IMR-90 (cell line): ENCODE measurements at regions not wholly inside any gene's neighbourhood (a gene's known extent, or its start where the extent isn't known, plus 50 kb on each side); places are given as distances from the start of the nearest gene placed in this dataset.

Experiments used
- ATAC-seq: fragments of 200-7000 bp; cut with Tn5 transposase; 2 replicates; pipeline ENCODE4 v1.9.1; 2020; ENCODE audit warnings: low read depth, mild to moderate bottlenecking, moderate library complexity
- BruUV-seq: library from RNA; stranded (reverse); fragments of 400-500 nt; replicated peaks from 2 replicates; lab custom pipeline; 2021; lab: Mats Ljungman, UMichigan
- CTCF ChIA-PET: fragments of 300-600 bp; formaldehyde crosslinking; extraction: SDS; loops from one replicate; lab custom pipeline; 2021; ENCODE audit warnings: antibody characterized with exemption; lab: Yijun Ruan, JAX
- POLR2A ChIA-PET: fragments of 300-600 bp; sonication (Branson Sonifier 250); formaldehyde crosslinking; loops from one replicate; lab custom pipeline; 2022; ENCODE audit warnings: antibody characterized with exemption; ENCODE audit not compliant: unreplicated experiment; lab: Charles Lee
- DNase-seq: peaks from one replicate; pipeline ENCODE4 v3.0.0; 2013
- H2AFZ ChIP-seq: replicated peaks from 2 replicates; pipeline ENCODE3; 2013; ENCODE audit warnings: low read length, mild to moderate bottlenecking; ENCODE audit not compliant: poor library complexity
- H2AK5ac ChIP-seq: 2 replicates; pipeline ENCODE4 v1.6.1; 2013; ENCODE audit warnings: low read depth, low read length, inconsistent platforms
- H2AK9ac ChIP-seq: replicated peaks from 2 replicates; pipeline ENCODE3; 2013; ENCODE audit warnings: mild to moderate bottlenecking, low read depth, low read length, moderate library complexity; ENCODE audit not compliant: poor library complexity
- H2BK120ac ChIP-seq: 2 replicates; pipeline ENCODE4 v1.6.1; 2013; ENCODE audit warnings: low read depth, low read length, inconsistent platforms
- H2BK15ac ChIP-seq: 3 replicates; pipeline ENCODE4 v1.6.1; 2013; ENCODE audit warnings: low read depth, low read length, inconsistent platforms
- H2BK20ac ChIP-seq: 2 replicates; pipeline ENCODE4 v1.6.1; 2013; ENCODE audit warnings: low read depth, mild to moderate bottlenecking, inconsistent platforms, low read length, moderate library complexity
- H2BK5ac ChIP-seq: 2 replicates; pipeline ENCODE4 v1.6.1; 2013; ENCODE audit warnings: mild to moderate bottlenecking, low read depth, low read length, inconsistent platforms; ENCODE audit not compliant: poor library complexity, severe bottlenecking
- H3K14ac ChIP-seq: replicated peaks from 2 replicates; pipeline ENCODE4 v1.6.1; 2013; ENCODE audit warnings: low read depth, low read length, inconsistent platforms
- H3K18ac ChIP-seq: 2 replicates; pipeline ENCODE4 v1.6.1; 2013; ENCODE audit warnings: low read depth, low read length, control low read depth
- H3K23ac ChIP-seq: 2 replicates; pipeline ENCODE4 v1.6.1; 2013; ENCODE audit warnings: low read depth, low read length, inconsistent platforms
- H3K27ac ChIP-seq: 2 replicates; pipeline ENCODE4 v1.5.1; 2013; ENCODE audit warnings: mild to moderate bottlenecking, control low read depth, low read length; ENCODE audit not compliant: insufficient read depth
- H3K27me3 ChIP-seq: 2 replicates; pipeline ENCODE4 v1.6.1; 2013; ENCODE audit warnings: low read length; ENCODE audit not compliant: control insufficient read depth, insufficient read depth
- H3K36me3 ChIP-seq: 2 replicates; pipeline ENCODE4 v1.6.1; 2013; ENCODE audit warnings: low read length, mixed read lengths; ENCODE audit not compliant: control insufficient read depth, insufficient read depth
- H3K4ac ChIP-seq: 2 replicates; pipeline ENCODE4 v1.6.1; 2013; ENCODE audit warnings: low read depth, low read length, inconsistent platforms
- H3K4me1 ChIP-seq: 2 replicates; pipeline ENCODE4 v1.6.1; 2013; ENCODE audit warnings: low read length, mixed read lengths; ENCODE audit not compliant: control insufficient read depth, insufficient read depth
- H3K4me2 ChIP-seq: 2 replicates; pipeline ENCODE4 v1.6.1; 2013; ENCODE audit warnings: low read depth, mild to moderate bottlenecking, control low read depth, low read length, moderate library complexity
- H3K4me3 ChIP-seq: 2 replicates; pipeline ENCODE4 v1.5.1; 2013; ENCODE audit warnings: low read depth, mild to moderate bottlenecking, control low read depth, low read length, moderate library complexity; ENCODE audit not compliant: insufficient read depth
- H3K56ac ChIP-seq: 2 replicates; pipeline ENCODE4 v1.6.1; 2013; ENCODE audit warnings: low read length, inconsistent platforms; ENCODE audit not compliant: insufficient read depth; ENCODE audit errors: extremely low read depth
- H3K79me1 ChIP-seq, 2 experiments: 2 replicates each; pipeline ENCODE4 v1.6.1; 2013; ENCODE audit warnings: low read length in 2 of 2, inconsistent platforms in 1 of 2, low read depth in 1 of 2
- H3K9ac ChIP-seq: 2 replicates; pipeline ENCODE4 v1.6.1; 2013; ENCODE audit warnings: low read depth, low read length, control low read depth
- H3K9me1 ChIP-seq: 2 replicates; pipeline ENCODE4 v1.6.1; 2013; ENCODE audit warnings: low read length, inconsistent platforms; ENCODE audit not compliant: insufficient read depth
- H3K9me3 ChIP-seq: 2 replicates; pipeline ENCODE4 v1.6.1; 2013; ENCODE audit warnings: low read length; ENCODE audit not compliant: control insufficient read depth, insufficient read depth
- H4K20me1 ChIP-seq: 2 replicates; pipeline ENCODE4 v1.6.1; 2013; ENCODE audit warnings: low read length, inconsistent platforms; ENCODE audit not compliant: insufficient read depth
- H4K5ac ChIP-seq: 2 replicates; pipeline ENCODE4 v1.6.1; 2013; ENCODE audit warnings: mild to moderate bottlenecking, low read depth, low read length, control low read depth
- H4K8ac ChIP-seq, 2 experiments: 2 replicates each; pipeline ENCODE4 v1.6.1; 2013; ENCODE audit warnings: low read depth in 2 of 2, low read length in 2 of 2, control low read depth in 1 of 2, inconsistent platforms in 1 of 2
- H4K91ac ChIP-seq: 2 replicates; pipeline ENCODE4 v1.6.1; 2013; ENCODE audit warnings: low read depth, low read length, inconsistent platforms; ENCODE audit not compliant: insufficient read depth
- BHLHE40 ChIP-seq: fragments of 150-350 bp; IDR thresholded peaks from 2 replicates; pipeline ENCODE4 v1.6.1; 2016; ENCODE audit warnings: mild to moderate bottlenecking, low read depth, low read length
- CEBPB ChIP-seq: IDR thresholded peaks from 2 replicates; pipeline ENCODE4 v1.6.1; 2012; ENCODE audit warnings: low read depth, low read length, improper control_type of control experiment
- CHD1 ChIP-seq: IDR thresholded peaks from 2 replicates; pipeline ENCODE4 v1.6.1; 2012; ENCODE audit warnings: low read depth, low read length, improper control_type of control experiment
- CTCF ChIP-seq: conservative IDR thresholded peaks from 2 replicates; pipeline ENCODE4 v1.5.1; 2012; ENCODE audit warnings: mild to moderate bottlenecking, low read depth, low read length, improper control_type of control experiment
- FOS ChIP-seq: fragments of 150-350 bp; IDR thresholded peaks from 2 replicates; pipeline ENCODE4 v1.6.1; 2016; ENCODE audit warnings: low read depth, low read length
- MAFK ChIP-seq: IDR thresholded peaks from 2 replicates; pipeline ENCODE4 v1.6.1; 2012; ENCODE audit warnings: low read depth, low read length, improper control_type of control experiment
- MAZ ChIP-seq: IDR thresholded peaks from 2 replicates; pipeline ENCODE4 v1.6.1; 2012; ENCODE audit warnings: low read depth, mild to moderate bottlenecking, low read length, improper control_type of control experiment, moderate library complexity, borderline replicate concordance
- MXI1 ChIP-seq: IDR thresholded peaks from 2 replicates; pipeline ENCODE4 v1.6.1; 2012; ENCODE audit warnings: low read depth, mild to moderate bottlenecking, low read length, moderate library complexity, borderline replicate concordance
- NFE2L2 ChIP-seq: fragments of 150-350 bp; IDR thresholded peaks from 2 replicates; pipeline ENCODE4 v1.6.1; 2016; ENCODE audit warnings: low read depth, mild to moderate bottlenecking, low read length
- POLR2A ChIP-seq: IDR thresholded peaks from 2 replicates; pipeline ENCODE4 v1.6.1; 2012; ENCODE audit warnings: mild to moderate bottlenecking, low read depth, low read length
- RAD21 ChIP-seq: IDR thresholded peaks from 2 replicates; pipeline ENCODE4 v1.6.1; 2012; ENCODE audit warnings: low read length, improper control_type of control experiment
- RCOR1 ChIP-seq: IDR thresholded peaks from 2 replicates; pipeline ENCODE4 v1.6.1; 2012; ENCODE audit warnings: mild to moderate bottlenecking, low read length, improper control_type of control experiment; ENCODE audit not compliant: insufficient replicate concordance
- RFX5 ChIP-seq: IDR thresholded peaks from 2 replicates; pipeline ENCODE4 v1.8.0; 2012; ENCODE audit warnings: low read depth, mild to moderate bottlenecking, low read length, moderate library complexity
- SMC3 ChIP-seq: fragments of 150-350 bp; IDR thresholded peaks from 2 replicates; pipeline ENCODE4 v1.6.1; 2016; ENCODE audit warnings: low read depth, mild to moderate bottlenecking, antibody characterized with exemption, low read length, moderate library complexity
- USF2 ChIP-seq: fragments of 150-350 bp; IDR thresholded peaks from 2 replicates; pipeline ENCODE4 v1.6.1; 2017; ENCODE audit warnings: mild to moderate bottlenecking, antibody characterized with exemption, low read length, low read depth
- WGBS, 2 experiments: methylation state at CpG; one replicate each; pipeline versions ENCODE4 v1.1.5 to v1.1.7; 2013; ENCODE audit warnings: missing lambda C conversion rate in 2 of 2; ENCODE audit not compliant: insufficient read length in 1 of 2; ENCODE audit errors: extremely low coverage in 2 of 2; 5-methylcytosine and 5-hydroxymethylcytosine counted together
- dilution Hi-C: fragments of 300-500 bp; cut with HindIII; formaldehyde crosslinking; loops from one replicate; pipeline ENCODE4 v1.14.3; 2018; ENCODE audit warnings: low sequenced_read_pairs; ENCODE audit not compliant: unreplicated experiment
- in situ Hi-C: fragments of 300-500 bp; cut with MboI; formaldehyde crosslinking; loops from 3 replicates; pipeline ENCODE4 v1.14.3; 2019; ENCODE audit warnings: low sequenced_read_pairs, inconsistent platforms, mixed read lengths
- intact Hi-C: fragments of 100-400 bp; cut with micrococcal nuclease; formaldehyde crosslinking; loops from 2 replicates; pipeline ENCODE4 v1.10.0; 2022
- TF ChIP-seq, protein P1 (sequence below): fragments of 150-350 bp; IDR thresholded peaks from 2 replicates; pipeline ENCODE4 v1.6.1; 2016; ENCODE audit warnings: low read depth, mild to moderate bottlenecking, low read length, moderate library complexity, borderline replicate concordance

GRCh38 chr2:48902521-48902920, 147.0 kb upstream of the LHCGR start:
- intact Hi-C loops: no loop called here
- Histone ChIP-seq H2AK5ac (no peak overlapping the region), H2BK120ac (no peak overlapping the region), H2BK20ac (no peak overlapping the region), H3K79me1 (no peaks in the 10 kb centered on the region), H3K27me3 (no peaks in the 10 kb centered on the region), H3K56ac (no peak overlapping the region), H3K4me1 (peaks cover 2% of the 10 kb centered on the region; the same call in 1 of the 2 replicates), H4K5ac (no peak overlapping the region), H4K20me1 (no peaks in the 10 kb centered on the region), H2AK9ac (no peak overlapping the region), H3K9me3 (no peaks in the 10 kb centered on the region), H3K23ac (no peak overlapping the region), H3K4ac (no peak overlapping the region), H3K14ac (no peak overlapping the region), H3K27ac (no peak overlapping the region), H2BK15ac (no peak overlapping the region), H4K91ac (no peak overlapping the region), H3K9me1 (no peaks in the 10 kb centered on the region), H4K8ac (no peak overlapping the region), H3K4me3 (no peak overlapping the region), H2AFZ (no peak overlapping the region), H3K9ac (no peak overlapping the region), H2BK5ac (no peak overlapping the region), H3K18ac (no peak overlapping the region), H3K36me3 (no peaks in the 10 kb centered on the region), H3K4me2 (no peak overlapping the region)
- BruUV-seq: no TSS peak
- ATAC-seq: no peak
- ChIA-PET CTCF (no interaction called here), POLR2A (no interaction called here)
- WGBS, 2 experiments: no CpG with 5 or more reads among the region's 5 CpGs
- in situ Hi-C loops: no loop called here
- TF ChIP-seq RAD21 (no peak), NFE2L2 (no peak), USF2 (no peak), SMC3 (no peak), POLR2A (no peak), RFX5 (no peak), RCOR1 (no peak), FOS (no peak), CTCF (no peak), MXI1 (no peak), MAFK (no peak), BHLHE40 (no peak), CHD1 (no peak), CEBPB (no peak), MAZ (no peak)
- TF ChIP-seq, protein P1, sequence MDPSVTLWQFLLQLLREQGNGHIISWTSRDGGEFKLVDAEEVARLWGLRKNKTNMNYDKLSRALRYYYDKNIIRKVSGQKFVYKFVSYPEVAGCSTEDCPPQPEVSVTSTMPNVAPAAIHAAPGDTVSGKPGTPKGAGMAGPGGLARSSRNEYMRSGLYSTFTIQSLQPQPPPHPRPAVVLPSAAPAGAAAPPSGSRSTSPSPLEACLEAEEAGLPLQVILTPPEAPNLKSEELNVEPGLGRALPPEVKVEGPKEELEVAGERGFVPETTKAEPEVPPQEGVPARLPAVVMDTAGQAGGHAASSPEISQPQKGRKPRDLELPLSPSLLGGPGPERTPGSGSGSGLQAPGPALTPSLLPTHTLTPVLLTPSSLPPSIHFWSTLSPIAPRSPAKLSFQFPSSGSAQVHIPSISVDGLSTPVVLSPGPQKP: no peak
- DNase-seq: no peak
- dilution Hi-C loops: no loop called here
